HEK293 (cell line): ENCODE measurements at regions not wholly inside any gene's neighbourhood (a gene's known extent, or its start where the extent isn't known, plus 50 kb on each side); places are given as distances from the start of the nearest gene placed in this dataset.

Source experiments
- CTCF ChIA-PET: fragments of 350-600 bp; formaldehyde crosslinking; extraction: SDS; loops from one replicate; lab custom pipeline; 2021; ENCODE audit warnings: antibody characterized with exemption; lab: Yijun Ruan, JAX
- POLR2A ChIA-PET: fragments of 300-600 bp; formaldehyde crosslinking; extraction: SDS; loops from one replicate; lab custom pipeline; 2020; ENCODE audit warnings: antibody characterized with exemption, inconsistent platforms; lab: Yijun Ruan, JAX
- H3K27ac ChIP-seq: fragments of 200-500 bp; sonication (Bioruptor generic); 2 replicates; pipeline ENCODE4 v1.5.1; 2014; ENCODE audit warnings: low read depth, low read length, control low read depth, inconsistent platforms; ENCODE audit errors: extremely low read depth
- H3K36me3 ChIP-seq, 2 experiments: fragments of 200-500 bp in 1 of 2; sonication (Bioruptor generic) in 1 of 2; 1 replicate in 1 of 2; 2 replicates in 1 of 2; pipeline ENCODE4 v1.5.1; 2014 to 2017; ENCODE audit warnings: inconsistent platforms in 2 of 2, low read length in 2 of 2; ENCODE audit not compliant: control insufficient read depth in 2 of 2, insufficient read depth in 1 of 2
- H3K4me1 ChIP-seq: fragments of 200-500 bp; sonication (Bioruptor generic); 2 replicates; pipeline ENCODE4 v1.5.1; 2014; ENCODE audit warnings: mild to moderate bottlenecking, low read length, inconsistent platforms; ENCODE audit not compliant: control insufficient read depth, insufficient read depth
- H3K4me3 ChIP-seq: 2 replicates; pipeline ENCODE4 v1.5.1; 2011; ENCODE audit warnings: low read depth, mild to moderate bottlenecking, control low read depth, low read length, moderate library complexity
- H3K9me3 ChIP-seq: fragments of 200-500 bp; sonication (Bioruptor generic); 2 replicates; pipeline ENCODE4 v1.5.1; 2014; ENCODE audit warnings: low read depth, low read length, inconsistent platforms; ENCODE audit not compliant: control insufficient read depth, insufficient read depth
- GFI1B ChIP-seq: fragments of 450-650 bp; formaldehyde crosslinking; IDR thresholded peaks from 2 replicates; pipeline ENCODE4 v1.5.1; 2016; ENCODE audit warnings: missing biosample characterization, missing genetic modification characterization
- KLF10 ChIP-seq: fragments of 450-650 bp; IDR thresholded peaks from 2 replicates; pipeline ENCODE4 v1.5.1; 2018; ENCODE audit warnings: missing biosample characterization, mild to moderate bottlenecking, missing genetic modification characterization
- KLF9 ChIP-seq: fragments of 450-650 bp; formaldehyde crosslinking; IDR thresholded peaks from 2 replicates; pipeline ENCODE4 v1.5.1; 2016; ENCODE audit warnings: missing biosample characterization, missing genetic modification characterization, low read depth
- MEIS1 ChIP-seq: sonication (generic); formaldehyde crosslinking; IDR thresholded peaks from 2 replicates; pipeline ENCODE4 v1.8.1; 2022; ENCODE audit warnings: missing genetic modification reagents, mild to moderate bottlenecking, borderline replicate concordance
- OSR2 ChIP-seq: fragments of 450-650 bp; formaldehyde crosslinking; IDR thresholded peaks from 2 replicates; pipeline ENCODE4 v1.5.1; 2016; ENCODE audit warnings: missing biosample characterization, missing genetic modification characterization
- SETDB1 ChIP-seq: IDR thresholded peaks from one replicate; pipeline ENCODE4 v1.6.1; 2017; ENCODE audit warnings: mild to moderate bottlenecking, low read length, moderate library complexity, mixed read lengths; ENCODE audit not compliant: insufficient read length
- SP2 ChIP-seq: fragments of 450-650 bp; formaldehyde crosslinking; IDR thresholded peaks from 2 replicates; pipeline ENCODE4 v1.5.1; 2016; ENCODE audit warnings: missing biosample characterization, missing genetic modification characterization
- YY2 ChIP-seq: fragments of 450-650 bp; formaldehyde crosslinking; IDR thresholded peaks from 2 replicates; pipeline ENCODE4 v1.5.1; 2016; ENCODE audit warnings: missing biosample characterization, missing genetic modification characterization
- ZBTB10 ChIP-seq: fragments of 450-650 bp; formaldehyde crosslinking; IDR thresholded peaks from 2 replicates; pipeline ENCODE4 v1.5.1; 2016; ENCODE audit warnings: missing biosample characterization, missing genetic modification characterization
- ZBTB8A ChIP-seq: fragments of 450-650 bp; formaldehyde crosslinking; IDR thresholded peaks from 2 replicates; pipeline ENCODE4 v1.5.1; 2016; ENCODE audit warnings: missing biosample characterization, missing genetic modification characterization
- ZFP3 ChIP-seq: fragments of 450-650 bp; formaldehyde crosslinking; IDR thresholded peaks from 2 replicates; pipeline ENCODE4 v1.5.1; 2016; ENCODE audit warnings: low read depth, missing biosample characterization, missing genetic modification characterization
- ZNF214 ChIP-seq: fragments of 450-650 bp; formaldehyde crosslinking; IDR thresholded peaks from 2 replicates; pipeline ENCODE4 v1.5.1; 2017; ENCODE audit warnings: missing biosample characterization, mild to moderate bottlenecking, missing genetic modification characterization, borderline replicate concordance
- ZNF223 ChIP-seq: fragments of 450-650 bp; formaldehyde crosslinking; IDR thresholded peaks from 2 replicates; pipeline ENCODE4 v1.5.1; 2016; ENCODE audit warnings: missing biosample characterization, missing genetic modification characterization
- ZNF514 ChIP-seq: fragments of 450-650 bp; formaldehyde crosslinking; IDR thresholded peaks from 2 replicates; pipeline ENCODE4 v1.5.1; 2016; ENCODE audit warnings: missing biosample characterization, missing genetic modification characterization
- ZNF521 ChIP-seq: fragments of 450-650 bp; formaldehyde crosslinking; IDR thresholded peaks from 2 replicates; pipeline ENCODE4 v1.5.1; 2017; ENCODE audit warnings: missing biosample characterization, mild to moderate bottlenecking, missing genetic modification characterization
- ZNF596 ChIP-seq: fragments of 450-650 bp; IDR thresholded peaks from 2 replicates; pipeline ENCODE4 v1.5.0; 2018; ENCODE audit warnings: missing biosample characterization, mild to moderate bottlenecking, missing genetic modification characterization, moderate library complexity
- ZNF645 ChIP-seq: fragments of 450-650 bp; formaldehyde crosslinking; IDR thresholded peaks from 2 replicates; pipeline ENCODE4; 2016; ENCODE audit warnings: missing biosample characterization, missing genetic modification characterization
- ZNF76 ChIP-seq: fragments of 450-650 bp; formaldehyde crosslinking; IDR thresholded peaks from 2 replicates; pipeline ENCODE4; 2016; ENCODE audit warnings: low read depth, missing biosample characterization, missing genetic modification characterization, borderline replicate concordance
- ZNF791 ChIP-seq: fragments of 450-650 bp; formaldehyde crosslinking; IDR thresholded peaks from 2 replicates; pipeline ENCODE4 v1.5.1; 2016; ENCODE audit warnings: missing biosample characterization, missing genetic modification characterization
- TF ChIP-seq, protein P1 (sequence below): fragments of 450-650 bp; formaldehyde crosslinking; IDR thresholded peaks from 2 replicates; pipeline ENCODE4 v1.5.1; 2016; ENCODE audit warnings: missing biosample characterization, missing genetic modification characterization

DNA sequence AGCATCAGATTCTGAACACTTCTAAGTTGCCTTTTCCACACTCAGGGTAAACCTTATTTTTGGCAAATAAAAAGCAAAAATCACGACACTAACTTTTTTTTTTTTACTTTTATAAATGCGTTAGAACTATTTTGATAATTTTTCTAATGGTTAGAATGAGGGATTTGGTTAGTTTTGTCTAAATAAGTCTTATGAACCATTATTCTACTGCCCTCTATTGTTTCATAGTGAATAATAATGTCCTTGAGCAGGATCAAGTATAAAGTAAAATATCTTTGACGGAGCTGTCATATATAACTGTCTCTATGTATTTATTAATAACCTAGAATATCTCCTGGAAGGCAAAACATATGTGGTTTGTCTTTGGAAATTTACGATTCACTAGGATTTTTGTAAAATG is 631.8 kb downstream of the GABRG2 start:
- Histone ChIP-seq H3K27ac (no peak overlapping the region), H3K4me1 (no peaks in the 10 kb centered on the region), H3K4me3 (no peak overlapping the region), H3K36me3 (no peaks in the 10 kb centered on the region), H3K9me3 (no peaks in the 10 kb centered on the region)
- no peak for TF ChIP-seq YY2
- TF ChIP-seq ZNF645, result no peak
- TF ChIP-seq ZNF223 (tag by site-specific recombination), result no peak
- TF ChIP-seq ZBTB8A (tag by site-specific recombination), result no peak
- no peak for TF ChIP-seq KLF10 (tag by site-specific recombination)
- no peak for TF ChIP-seq ZNF214
- no peak for TF ChIP-seq ZNF514 (tag by site-specific recombination)
- no peak for TF ChIP-seq KLF9
- TF ChIP-seq ZNF521 (tag by site-specific recombination), result no peak
- TF ChIP-seq MEIS1 (CRISPR knock-in tag), result no peak
- no peak for TF ChIP-seq ZNF76 (tag by site-specific recombination)
- no peak for TF ChIP-seq ZNF596 (tag by site-specific recombination)
- TF ChIP-seq OSR2 (tag by site-specific recombination), result no peak
- no peak for TF ChIP-seq ZFP3 (tag by site-specific recombination)
- TF ChIP-seq GFI1B, result no peak
- TF ChIP-seq ZBTB10 (tag by site-specific recombination), result no peak
- TF ChIP-seq SP2, result no peak
- no peak for TF ChIP-seq SETDB1
- ChIA-PET CTCF (interaction anchor here (0.7 kb wide), 2 partner anchors 237 to 1156 kb away, joined by 3 read pairs; no protein-coding TSS in a partner anchor), POLR2A (interaction anchor here (0.6 kb wide), 1 partner anchor 414 kb away, joined by 3 read pairs; no protein-coding TSS in a partner anchor)

GRCh38 chr5:162703914-162704313 is 636.3 kb downstream of the GABRG2 start:
- Histone ChIP-seq H3K9me3 (no peaks in the 10 kb centered on the region), H3K4me3 (no peak overlapping the region), H3K27ac (no peak overlapping the region), H3K36me3 (no peaks in the 10 kb centered on the region), H3K4me1 (no peaks in the 10 kb centered on the region)
- ChIA-PET POLR2A (interaction anchor here (0.6 kb wide), 1 partner anchor 47 kb away, joined by 9 read pairs; no protein-coding TSS in a partner anchor), CTCF (no interaction called here)
- TF ChIP-seq, protein P1, sequence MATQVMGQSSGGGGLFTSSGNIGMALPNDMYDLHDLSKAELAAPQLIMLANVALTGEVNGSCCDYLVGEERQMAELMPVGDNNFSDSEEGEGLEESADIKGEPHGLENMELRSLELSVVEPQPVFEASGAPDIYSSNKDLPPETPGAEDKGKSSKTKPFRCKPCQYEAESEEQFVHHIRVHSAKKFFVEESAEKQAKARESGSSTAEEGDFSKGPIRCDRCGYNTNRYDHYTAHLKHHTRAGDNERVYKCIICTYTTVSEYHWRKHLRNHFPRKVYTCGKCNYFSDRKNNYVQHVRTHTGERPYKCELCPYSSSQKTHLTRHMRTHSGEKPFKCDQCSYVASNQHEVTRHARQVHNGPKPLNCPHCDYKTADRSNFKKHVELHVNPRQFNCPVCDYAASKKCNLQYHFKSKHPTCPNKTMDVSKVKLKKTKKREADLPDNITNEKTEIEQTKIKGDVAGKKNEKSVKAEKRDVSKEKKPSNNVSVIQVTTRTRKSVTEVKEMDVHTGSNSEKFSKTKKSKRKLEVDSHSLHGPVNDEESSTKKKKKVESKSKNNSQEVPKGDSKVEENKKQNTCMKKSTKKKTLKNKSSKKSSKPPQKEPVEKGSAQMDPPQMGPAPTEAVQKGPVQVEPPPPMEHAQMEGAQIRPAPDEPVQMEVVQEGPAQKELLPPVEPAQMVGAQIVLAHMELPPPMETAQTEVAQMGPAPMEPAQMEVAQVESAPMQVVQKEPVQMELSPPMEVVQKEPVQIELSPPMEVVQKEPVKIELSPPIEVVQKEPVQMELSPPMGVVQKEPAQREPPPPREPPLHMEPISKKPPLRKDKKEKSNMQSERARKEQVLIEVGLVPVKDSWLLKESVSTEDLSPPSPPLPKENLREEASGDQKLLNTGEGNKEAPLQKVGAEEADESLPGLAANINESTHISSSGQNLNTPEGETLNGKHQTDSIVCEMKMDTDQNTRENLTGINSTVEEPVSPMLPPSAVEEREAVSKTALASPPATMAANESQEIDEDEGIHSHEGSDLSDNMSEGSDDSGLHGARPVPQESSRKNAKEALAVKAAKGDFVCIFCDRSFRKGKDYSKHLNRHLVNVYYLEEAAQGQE (tag by site-specific recombination), result peak; percentile 79
- TF ChIP-seq ZNF791 (tag by site-specific recombination), result no peak
